ENCODE measurements at regions not wholly inside any gene's neighbourhood (a gene's known extent, or its start where the extent isn't known, plus 50 kb on each side); places are given as distances from the start of the nearest gene placed in this dataset.
"Not testable (repeated sequence)": the region's sequence is repeated elsewhere in the genome, so short reads cannot be mapped to it uniquely, and the experiment has no call there.

DNA sequence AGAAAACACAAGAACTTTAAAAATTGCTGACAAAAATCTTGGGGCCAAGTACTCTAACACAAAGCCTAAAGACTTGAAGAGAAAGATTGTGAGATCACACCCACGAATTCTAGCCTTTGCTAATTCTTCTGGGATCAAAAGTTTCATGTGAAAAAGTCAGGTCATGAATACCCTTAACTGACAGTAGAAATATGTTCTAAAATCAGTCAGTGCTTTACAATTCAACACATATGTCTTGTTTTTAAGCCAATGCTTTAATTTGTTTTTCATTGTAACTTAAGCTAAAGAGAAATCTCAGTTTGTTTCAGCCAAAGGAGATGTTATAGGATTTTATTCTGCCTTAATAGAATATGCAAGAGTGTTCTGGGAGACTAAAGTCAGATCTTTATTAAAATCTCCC, 78.2 kb upstream of the PLEKHG1 start:
- H3K27me3 ChIP-seq, result no peaks in the 10 kb centered on the region
- intact Hi-C loops (cut with DNase I), result no loop called here
- H3K4me3 ChIP-seq, result no peak overlapping the region
- no peaks in the 10 kb centered on the region for H3K4me1 ChIP-seq
- no peak for TF ChIP-seq CTCF (IDR thresholded peaks at IDR 0.05)
- no peak overlapping the region for H3K27ac ChIP-seq
- DNase-seq (no peak), ATAC-seq (no peak)
- no peaks in the 10 kb centered on the region for H3K36me3 ChIP-seq
- no peaks in the 10 kb centered on the region for H3K9me3 ChIP-seq

GRCh38 chr6:150523216-150523615, 76.5 kb upstream of the PLEKHG1 start:
- H3K4me3 ChIP-seq; H3K36me3 ChIP-seq; H3K4me1 ChIP-seq; ATAC-seq; H3K9me3 ChIP-seq; DNase-seq; H3K27ac ChIP-seq; H3K27me3 ChIP-seq; intact Hi-C loops (cut with DNase I): not testable (repeated sequence)

GRCh38 chr6:150525300-150525699, 74.4 kb upstream of the PLEKHG1 start:
- H3K4me1 ChIP-seq, result no peaks in the 10 kb centered on the region
- H3K36me3 ChIP-seq, result no peaks in the 10 kb centered on the region
- no peak for ATAC-seq
- DNase-seq, result no peak
- intact Hi-C loops (cut with DNase I), result no loop called here
- H3K27ac ChIP-seq, result no peak overlapping the region
- no peak overlapping the region for H3K4me3 ChIP-seq
- TF ChIP-seq CTCF (IDR thresholded peaks at IDR 0.05), result no peak
- no peaks in the 10 kb centered on the region for H3K27me3 ChIP-seq
- no peaks in the 10 kb centered on the region for H3K9me3 ChIP-seq

DNA sequence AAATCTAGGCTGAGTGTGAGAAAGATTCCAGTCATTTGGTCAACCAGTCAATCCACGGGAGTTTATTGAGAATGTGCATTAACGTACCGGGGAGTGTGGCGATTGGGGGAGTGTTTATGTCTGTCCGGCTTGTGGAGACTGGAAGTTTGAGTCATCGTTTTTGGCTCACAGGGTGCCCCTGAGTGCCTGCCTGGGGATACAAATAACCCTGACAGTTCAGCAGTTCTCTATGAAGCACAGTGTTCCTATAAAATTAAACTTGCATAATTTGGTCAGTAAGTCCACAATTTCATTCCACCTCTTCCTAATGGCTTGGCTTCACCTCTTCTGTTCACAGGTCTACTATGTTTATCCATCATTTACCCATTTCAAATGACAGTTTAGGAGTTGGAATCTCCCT, 72.6 kb upstream of the PLEKHG1 start:
- Histone ChIP-seq H3K4me3 (no peak overlapping the region), H3K4me1 (no peaks in the 10 kb centered on the region), H3K27me3 (no peaks in the 10 kb centered on the region), H3K9me3 (no peaks in the 10 kb centered on the region), H3K36me3 (no peaks in the 10 kb centered on the region), H3K27ac (no peak overlapping the region)
- ATAC-seq (no peak), DNase-seq (no peak)
- intact Hi-C loops (cut with DNase I), result no loop called here
- TF ChIP-seq CTCF (IDR thresholded peaks at IDR 0.05), result no peak

DNA sequence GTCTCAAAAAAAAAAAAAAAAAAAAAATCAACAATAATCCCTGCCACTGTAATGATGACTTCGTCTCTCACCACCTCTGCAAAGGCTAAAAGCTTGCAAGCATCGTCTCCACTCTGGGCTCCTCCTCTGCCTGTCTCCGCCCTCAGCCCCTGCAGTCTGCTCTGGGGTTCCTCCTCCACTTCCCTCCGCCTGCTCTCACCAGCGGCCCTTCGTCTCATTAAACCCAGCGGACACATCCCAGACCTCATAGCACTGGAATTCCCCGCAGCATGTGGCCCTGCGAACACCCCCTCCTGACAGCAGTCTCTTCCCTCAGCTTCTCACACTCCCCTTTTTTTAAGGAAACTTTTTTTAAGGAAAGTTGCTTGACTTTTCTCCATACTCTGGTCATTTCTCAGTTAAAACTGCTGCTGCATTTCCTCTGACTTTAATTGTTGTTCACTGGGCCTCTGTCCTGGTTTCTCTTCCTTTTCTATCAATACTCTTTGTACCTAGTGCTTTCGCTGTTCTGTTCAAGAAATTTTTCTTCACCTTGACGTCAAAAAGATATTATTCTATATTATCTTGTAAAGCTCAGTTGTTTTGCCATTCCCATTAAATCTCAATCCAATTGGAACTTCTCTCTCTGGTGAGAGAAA, 70.9 kb upstream of the PLEKHG1 start:
- DNase-seq, result peak in 2 of 4 donors; percentile 49 to 68
- Histone ChIP-seq H3K9me3 (no peaks in the 10 kb centered on the region), H3K27me3 (no peaks in the 10 kb centered on the region), H3K4me1 (peaks cover 0 to 2% of the 10 kb centered on the region in 2 donors), H3K36me3 (no peaks in the 10 kb centered on the region), H3K27ac (no peak overlapping the region), H3K4me3 (no peak overlapping the region)
- TF ChIP-seq CTCF (IDR thresholded peaks at IDR 0.05), result no peak
- peak; percentile 66 for ATAC-seq
- intact Hi-C loops (cut with DNase I), result no loop called here

- DNase-seq, result peak in 1 of 4 donors; percentile 40
- intact Hi-C loops (cut with DNase I), result no loop called here
- no peaks in the 10 kb centered on the region for H3K36me3 ChIP-seq
Observed at GRCh38 chr6:150529646-150530045, 70.0 kb upstream of the PLEKHG1 start.

More at GRCh38 chr6:150529646-150530045, 70.0 kb upstream of the PLEKHG1 start:
- Histone ChIP-seq H3K27me3 (no peaks in the 10 kb centered on the region), H3K4me3 (no peak overlapping the region), H3K27ac (no peak overlapping the region), H3K9me3 (no peaks in the 10 kb centered on the region), H3K4me1 (peaks cover 0 to 2% of the 10 kb centered on the region in 2 donors)
- TF ChIP-seq CTCF (IDR thresholded peaks at IDR 0.05), result no peak
- ATAC-seq, result no peak
